ENCODE measurements at regions not wholly inside any gene's neighbourhood (a gene's known extent, or its start where the extent isn't known, plus 50 kb on each side); places are given as distances from the start of the nearest gene placed in this dataset.
"Not testable (repeated sequence)": the region's sequence is repeated elsewhere in the genome, so short reads cannot be mapped to it uniquely, and the experiment has no call there.

GRCh38 chr22:10526079-10526478, 5001.9 kb upstream of the OR11H1 start:
- H3K4me1 Mint-ChIP-seq, result not testable (repeated sequence)

GRCh38 chr22:10531141-10531540, 4996.9 kb upstream of the OR11H1 start:
- H3K4me3 Mint-ChIP-seq; H3K36me3 Mint-ChIP-seq; H3K9me3 ChIP-seq (ENCODE audit: control insufficient read depth in 2 of 3, low read length in 3 of 3); H3K27ac ChIP-seq (ENCODE audit: low read depth, low read length); H3K4me1 ChIP-seq (ENCODE audit: control insufficient read depth in 2 of 2, insufficient read depth in 2 of 2, low read length in 2 of 2); H3K36me3 ChIP-seq (ENCODE audit: control insufficient read depth in 2 of 3, insufficient read depth in 3 of 3, low read length in 3 of 3); H3K4me3 ChIP-seq (ENCODE audit: low read length); ATAC-seq; CTCF ChIA-PET; H3K4me1 Mint-ChIP-seq; POLR2A ChIA-PET; H3K27ac Mint-ChIP-seq; H3K27me3 ChIP-seq (ENCODE audit: control insufficient read depth in 2 of 2, insufficient read depth in 2 of 2, low read length in 2 of 2); H3K9me3 Mint-ChIP-seq; H3K27me3 Mint-ChIP-seq; DNase-seq; intact Hi-C loops (cut with micrococcal nuclease): not testable (repeated sequence)

More at GRCh38 chr22:10526079-10526478, 5001.9 kb upstream of the OR11H1 start:
- H3K4me3 Mint-ChIP-seq; H3K36me3 Mint-ChIP-seq; POLR2A ChIA-PET; H3K4me1 ChIP-seq (ENCODE audit: control insufficient read depth in 2 of 2, insufficient read depth in 2 of 2, low read length in 2 of 2); DNase-seq; H3K27me3 Mint-ChIP-seq; H3K27ac Mint-ChIP-seq; H3K9me3 ChIP-seq (ENCODE audit: control insufficient read depth in 2 of 3, low read length in 3 of 3); H3K36me3 ChIP-seq (ENCODE audit: control insufficient read depth in 2 of 3, insufficient read depth in 3 of 3, low read length in 3 of 3); H3K9me3 Mint-ChIP-seq; H3K27me3 ChIP-seq (ENCODE audit: control insufficient read depth in 2 of 2, insufficient read depth in 2 of 2, low read length in 2 of 2); intact Hi-C loops (cut with micrococcal nuclease); H3K4me3 ChIP-seq (ENCODE audit: low read length); CTCF ChIA-PET; H3K27ac ChIP-seq (ENCODE audit: low read depth, low read length); ATAC-seq: not testable (repeated sequence)

- H3K36me3 Mint-ChIP-seq; H3K4me1 Mint-ChIP-seq; CTCF ChIA-PET; intact Hi-C loops (cut with micrococcal nuclease); ATAC-seq; H3K27ac Mint-ChIP-seq; H3K27me3 Mint-ChIP-seq; H3K36me3 ChIP-seq (ENCODE audit: control insufficient read depth in 2 of 3, insufficient read depth in 3 of 3, low read length in 3 of 3); H3K4me3 Mint-ChIP-seq; H3K9me3 ChIP-seq (ENCODE audit: control insufficient read depth in 2 of 3, low read length in 3 of 3); DNase-seq; H3K9me3 Mint-ChIP-seq; H3K4me3 ChIP-seq (ENCODE audit: low read length); H3K4me1 ChIP-seq (ENCODE audit: control insufficient read depth in 2 of 2, insufficient read depth in 2 of 2, low read length in 2 of 2); POLR2A ChIA-PET; H3K27ac ChIP-seq (ENCODE audit: low read depth, low read length); H3K27me3 ChIP-seq (ENCODE audit: control insufficient read depth in 2 of 2, insufficient read depth in 2 of 2, low read length in 2 of 2): not testable (repeated sequence)
Measured at GRCh38 chr22:10572531-10572930, 4955.5 kb upstream of the OR11H1 start.

GRCh38 chr22:10601071-10601470, 4926.9 kb upstream of the OR11H1 start:
- intact Hi-C loops (cut with micrococcal nuclease), result not testable (repeated sequence)

GRCh38 chr22:10631961-10632360, 4896.0 kb upstream of the OR11H1 start:
- DNase-seq; H3K9me3 Mint-ChIP-seq; H3K36me3 ChIP-seq (ENCODE audit: control insufficient read depth in 2 of 3, insufficient read depth in 3 of 3, low read length in 3 of 3); H3K4me1 Mint-ChIP-seq; H3K36me3 Mint-ChIP-seq; CTCF ChIA-PET; H3K9me3 ChIP-seq (ENCODE audit: control insufficient read depth in 2 of 3, low read length in 3 of 3); H3K4me3 Mint-ChIP-seq; H3K27ac ChIP-seq (ENCODE audit: low read depth, low read length); H3K27me3 Mint-ChIP-seq; H3K4me1 ChIP-seq (ENCODE audit: control insufficient read depth in 2 of 2, insufficient read depth in 2 of 2, low read length in 2 of 2); intact Hi-C loops (cut with micrococcal nuclease); H3K27ac Mint-ChIP-seq; ATAC-seq; H3K4me3 ChIP-seq (ENCODE audit: low read length); POLR2A ChIA-PET; H3K27me3 ChIP-seq (ENCODE audit: control insufficient read depth in 2 of 2, insufficient read depth in 2 of 2, low read length in 2 of 2): not testable (repeated sequence)

More at GRCh38 chr22:10601071-10601470, 4926.9 kb upstream of the OR11H1 start:
- H3K27me3 Mint-ChIP-seq; H3K27ac ChIP-seq (ENCODE audit: low read depth, low read length); DNase-seq; H3K4me3 ChIP-seq (ENCODE audit: low read length); H3K27me3 ChIP-seq (ENCODE audit: control insufficient read depth in 2 of 2, insufficient read depth in 2 of 2, low read length in 2 of 2); H3K4me1 Mint-ChIP-seq; CTCF ChIA-PET; H3K4me3 Mint-ChIP-seq; H3K36me3 ChIP-seq (ENCODE audit: control insufficient read depth in 2 of 3, insufficient read depth in 3 of 3, low read length in 3 of 3); H3K36me3 Mint-ChIP-seq; ATAC-seq; H3K9me3 ChIP-seq (ENCODE audit: control insufficient read depth in 2 of 3, low read length in 3 of 3); H3K27ac Mint-ChIP-seq; POLR2A ChIA-PET; H3K4me1 ChIP-seq (ENCODE audit: control insufficient read depth in 2 of 2, insufficient read depth in 2 of 2, low read length in 2 of 2); H3K9me3 Mint-ChIP-seq: not testable (repeated sequence)

- H3K4me1 ChIP-seq (ENCODE audit: control insufficient read depth in 2 of 2, insufficient read depth in 2 of 2, low read length in 2 of 2); ATAC-seq; H3K36me3 ChIP-seq (ENCODE audit: control insufficient read depth in 2 of 3, insufficient read depth in 3 of 3, low read length in 3 of 3); H3K4me1 Mint-ChIP-seq; DNase-seq; H3K9me3 ChIP-seq (ENCODE audit: control insufficient read depth in 2 of 3, low read length in 3 of 3); H3K36me3 Mint-ChIP-seq; POLR2A ChIA-PET; intact Hi-C loops (cut with micrococcal nuclease); H3K4me3 Mint-ChIP-seq; H3K27ac Mint-ChIP-seq; H3K27ac ChIP-seq (ENCODE audit: low read depth, low read length); H3K27me3 ChIP-seq (ENCODE audit: control insufficient read depth in 2 of 2, insufficient read depth in 2 of 2, low read length in 2 of 2); H3K27me3 Mint-ChIP-seq; H3K4me3 ChIP-seq (ENCODE audit: low read length); CTCF ChIA-PET: not testable (repeated sequence)
- peaks cover 0 to 11% (median 3%) of the 10 kb centered on the region in 11 donors for H3K9me3 Mint-ChIP-seq
Measured at GRCh38 chr22:10635341-10635740, 4892.7 kb upstream of the OR11H1 start.

- H3K4me3 ChIP-seq (ENCODE audit: low read length); H3K4me1 ChIP-seq (ENCODE audit: control insufficient read depth in 2 of 2, insufficient read depth in 2 of 2, low read length in 2 of 2); H3K36me3 Mint-ChIP-seq; H3K27ac Mint-ChIP-seq; ATAC-seq; H3K27me3 Mint-ChIP-seq; CTCF ChIA-PET; DNase-seq; H3K9me3 Mint-ChIP-seq; H3K27ac ChIP-seq (ENCODE audit: low read depth, low read length); POLR2A ChIA-PET; H3K27me3 ChIP-seq (ENCODE audit: control insufficient read depth in 2 of 2, insufficient read depth in 2 of 2, low read length in 2 of 2); H3K4me1 Mint-ChIP-seq; H3K9me3 ChIP-seq (ENCODE audit: control insufficient read depth in 2 of 3, low read length in 3 of 3); H3K4me3 Mint-ChIP-seq; H3K36me3 ChIP-seq (ENCODE audit: control insufficient read depth in 2 of 3, insufficient read depth in 3 of 3, low read length in 3 of 3); intact Hi-C loops (cut with micrococcal nuclease): not testable (repeated sequence)
Measured at GRCh38 chr22:10662818-10663217, 4865.2 kb upstream of the OR11H1 start.
